Activated naive CD8-positive, alpha-beta T cell treated with anti-CD3 and anti-CD28 coated beads, Interleukin-2, amount 10 ng/mL, durations not matched to agents 7 days and 5 days (primary cell): ENCODE measurements at regions not wholly inside any gene's neighbourhood (a gene's known extent, or its start where the extent isn't known, plus 50 kb on each side); places are given as distances from the start of the nearest gene placed in this dataset.
A peak's percentile ranks its signal among the peaks of the same experiment; 100 is the strongest.

ENCODE experiments used
- ATAC-seq: fragments of 150-1000 bp; cut with Tn5 transposase; one replicate; pipeline ENCODE4 v1.10.0; 2021; ENCODE audit warnings: low read depth, moderate library complexity
- POLR2A ChIA-PET: fragments of 350-600 bp; sonication (Branson Sonifier 250); formaldehyde crosslinking; loops from one replicate; lab custom pipeline; 2021; ENCODE audit warnings: antibody characterized with exemption; lab: Charles Lee
- DNase-seq: peaks from one replicate; pipeline ENCODE4 v3.0.0; 2021
- H3K27ac Mint-ChIP-seq: one replicate; pipeline ENCODE4 v1.8.0; 2022; ENCODE audit warnings: mild to moderate bottlenecking, mixed read lengths
- H3K27me3 Mint-ChIP-seq: one replicate; pipeline ENCODE4 v1.8.0; 2022; ENCODE audit warnings: mild to moderate bottlenecking, moderate library complexity, mixed read lengths
- H3K36me3 Mint-ChIP-seq: one replicate; pipeline ENCODE4 v1.8.0; 2021; ENCODE audit warnings: mild to moderate bottlenecking, mixed read lengths
- H3K4me1 Mint-ChIP-seq: one replicate; pipeline ENCODE4 v1.8.0; 2021; ENCODE audit warnings: mixed read lengths
- H3K4me3 Mint-ChIP-seq: one replicate; pipeline ENCODE4 v1.8.0; 2022; ENCODE audit warnings: mild to moderate bottlenecking, moderate library complexity, mixed read lengths
- H3K9me3 Mint-ChIP-seq: one replicate; pipeline ENCODE4 v1.8.0; 2021; ENCODE audit warnings: mixed read lengths

DNA sequence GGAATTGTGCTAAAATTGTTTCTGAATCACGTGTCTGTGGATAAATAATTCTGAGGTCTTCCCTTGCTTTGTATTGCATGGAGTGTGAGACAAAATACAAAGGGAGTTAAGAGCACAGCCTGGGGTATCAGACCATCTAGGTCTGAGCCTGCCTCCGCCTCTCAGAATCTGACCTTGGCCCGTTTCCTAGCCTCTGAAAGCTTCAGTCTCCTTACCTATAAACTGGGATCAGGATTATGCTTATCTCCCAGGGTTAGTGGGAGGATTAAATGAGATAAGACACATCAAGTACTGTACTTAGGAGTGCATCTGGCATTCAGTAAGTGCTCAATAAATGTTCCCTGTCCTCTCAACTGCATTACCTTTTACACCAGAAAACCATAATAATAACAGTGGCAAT lies 140.6 kb upstream of the TENM3 start:
- DNase-seq = no peak
- H3K36me3 Mint-ChIP-seq = no peaks in the 10 kb centered on the region
- POLR2A ChIA-PET = no interaction called here
- no peak overlapping the region for H3K4me3 Mint-ChIP-seq
- no peak for ATAC-seq
- peaks cover 2% of the 10 kb centered on the region for H3K9me3 Mint-ChIP-seq
- no peaks in the 10 kb centered on the region for H3K4me1 Mint-ChIP-seq
- no peak overlapping the region for H3K27ac Mint-ChIP-seq
- no peaks in the 10 kb centered on the region for H3K27me3 Mint-ChIP-seq

DNA sequence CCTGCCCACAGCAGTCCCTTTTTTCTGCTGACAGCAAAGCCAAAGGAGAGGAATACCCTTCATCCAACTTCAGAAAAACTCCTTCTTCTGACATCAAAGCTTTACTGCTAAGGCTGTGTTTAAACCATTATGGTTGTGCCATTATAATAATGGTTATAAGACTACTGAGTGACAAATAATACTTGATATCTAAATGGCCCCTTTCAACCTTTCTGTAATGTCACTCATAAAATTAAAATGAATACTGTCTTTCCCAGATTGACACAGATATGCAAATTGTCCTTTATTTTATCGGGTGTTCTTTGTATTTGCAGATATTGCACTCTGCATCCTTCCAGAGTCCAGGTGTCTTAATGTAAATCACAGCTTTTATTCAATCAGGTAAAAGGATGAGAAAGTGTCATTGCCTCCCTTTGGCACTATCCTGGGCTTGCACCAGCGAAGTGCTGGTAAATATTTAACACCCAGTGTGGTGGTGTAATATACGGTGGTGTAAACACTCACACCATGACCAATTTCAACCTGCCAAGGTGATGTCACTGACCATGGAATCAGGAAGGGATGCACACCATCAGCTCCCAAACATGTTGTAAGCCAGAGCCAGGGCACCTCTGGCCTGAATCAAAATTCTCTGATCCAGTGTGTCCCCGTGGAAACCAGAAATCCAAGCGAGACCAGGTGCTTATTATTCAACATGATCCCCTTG lies 139.4 kb upstream of the TENM3 start:
- H3K27ac Mint-ChIP-seq = no peak overlapping the region
- no peaks in the 10 kb centered on the region for H3K36me3 Mint-ChIP-seq
- H3K4me1 Mint-ChIP-seq = no peaks in the 10 kb centered on the region
- ATAC-seq (no peak), DNase-seq (no peak)
- POLR2A ChIA-PET = no interaction called here
- no peaks in the 10 kb centered on the region for H3K27me3 Mint-ChIP-seq
- no peaks in the 10 kb centered on the region for H3K9me3 Mint-ChIP-seq
- no peak overlapping the region for H3K4me3 Mint-ChIP-seq

DNA sequence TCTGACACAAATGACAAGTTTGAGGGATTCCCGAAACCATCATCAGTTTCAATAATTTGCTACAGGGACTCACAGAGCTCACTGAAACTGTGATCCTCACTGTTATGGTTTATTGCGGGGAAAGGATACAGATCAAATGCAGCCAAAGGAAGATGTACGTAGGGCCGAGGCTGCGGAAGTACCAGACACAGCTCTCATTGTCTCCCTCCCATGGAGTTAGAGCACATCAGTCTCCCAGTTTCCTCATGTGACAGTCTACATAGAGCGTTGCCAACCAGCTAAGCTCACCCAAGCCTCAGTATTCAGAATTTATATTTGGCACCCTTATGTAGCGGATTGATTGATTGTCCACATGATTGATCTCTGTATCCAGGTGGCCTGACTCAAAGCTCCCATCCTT lies 137.8 kb upstream of the TENM3 start:
- no peak overlapping the region for H3K27ac Mint-ChIP-seq
- H3K36me3 Mint-ChIP-seq = no peaks in the 10 kb centered on the region
- DNase-seq (no peak), ATAC-seq (no peak)
- POLR2A ChIA-PET = no interaction called here
- no peaks in the 10 kb centered on the region for H3K27me3 Mint-ChIP-seq
- H3K4me3 Mint-ChIP-seq = no peak overlapping the region
- no peaks in the 10 kb centered on the region for H3K9me3 Mint-ChIP-seq
- H3K4me1 Mint-ChIP-seq = no peaks in the 10 kb centered on the region

DNA sequence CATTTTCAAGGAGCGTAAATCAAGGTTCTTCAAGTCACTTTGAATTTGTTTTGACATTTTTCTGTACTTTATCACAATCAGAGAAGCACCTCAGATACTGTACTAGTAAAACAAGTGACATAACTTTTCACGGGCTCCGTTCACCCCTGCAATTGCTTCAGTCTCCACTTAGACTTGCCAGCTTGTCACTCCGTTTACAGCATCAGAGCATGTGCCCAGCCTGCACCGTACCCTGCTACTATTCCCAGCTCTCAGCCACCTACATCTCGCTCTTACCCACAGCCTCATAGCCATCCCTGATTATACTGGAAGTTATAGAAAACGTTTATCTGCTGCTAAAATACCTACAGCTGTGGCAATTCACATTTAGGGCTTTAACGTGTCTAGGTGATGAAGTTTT lies 135.3 kb upstream of the TENM3 start:
- Mint-ChIP-seq H3K4me1 (no peaks in the 10 kb centered on the region), H3K36me3 (no peaks in the 10 kb centered on the region), H3K27ac (no peak overlapping the region), H3K4me3 (no peak overlapping the region), H3K27me3 (no peaks in the 10 kb centered on the region), H3K9me3 (no peaks in the 10 kb centered on the region)
- no peak for ATAC-seq
- POLR2A ChIA-PET = no interaction called here
- no peak for DNase-seq

DNA sequence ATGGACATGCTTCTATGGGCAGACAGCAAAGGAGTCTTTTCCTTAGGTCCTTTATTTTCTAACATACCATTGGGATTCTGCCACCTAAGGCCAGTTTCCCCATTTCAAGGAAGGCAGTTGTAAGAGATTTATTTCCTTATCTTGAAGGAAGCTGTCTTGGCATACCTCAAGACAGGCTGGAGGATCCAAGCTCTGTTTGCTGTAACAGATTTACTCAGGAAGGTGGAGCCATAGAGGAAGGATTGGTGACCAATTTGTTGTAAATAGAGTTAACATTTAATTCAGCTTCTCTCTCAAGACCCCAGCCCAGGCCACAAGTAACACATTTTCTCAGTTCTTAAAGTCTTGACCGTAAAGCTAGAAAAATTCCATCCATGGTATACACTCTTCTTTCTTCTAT lies 131.6 kb upstream of the TENM3 start:
- POLR2A ChIA-PET = no interaction called here
- Mint-ChIP-seq H3K27ac (no peak overlapping the region), H3K9me3 (peaks cover 1% of the 10 kb centered on the region), H3K4me1 (no peaks in the 10 kb centered on the region), H3K36me3 (no peaks in the 10 kb centered on the region), H3K27me3 (no peaks in the 10 kb centered on the region), H3K4me3 (no peak overlapping the region)
- ATAC-seq (no peak), DNase-seq (no peak)

DNA sequence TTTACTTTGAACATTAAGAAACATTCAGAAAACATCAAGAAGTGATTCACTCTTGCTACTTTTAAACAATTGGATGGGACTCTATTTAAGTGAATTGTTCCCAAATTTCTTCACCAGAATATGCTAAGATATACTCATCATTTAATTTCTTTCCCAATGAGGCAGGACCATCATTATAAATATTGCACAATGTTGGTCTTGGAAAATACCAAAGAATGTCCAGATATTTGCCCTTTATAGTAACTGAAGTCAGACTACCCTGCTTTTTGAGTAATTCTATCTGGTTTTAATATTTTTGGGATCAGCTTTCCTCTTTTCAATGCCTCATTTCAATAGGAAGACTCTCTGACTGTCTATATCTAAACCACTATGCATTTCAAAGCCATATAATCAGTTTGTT lies 129.4 kb upstream of the TENM3 start:
- H3K4me1 Mint-ChIP-seq = no peaks in the 10 kb centered on the region
- peaks cover 2% of the 10 kb centered on the region for H3K9me3 Mint-ChIP-seq
- H3K36me3 Mint-ChIP-seq = no peaks in the 10 kb centered on the region
- H3K27ac Mint-ChIP-seq = no peak overlapping the region
- POLR2A ChIA-PET = no interaction called here
- no peak for ATAC-seq
- H3K4me3 Mint-ChIP-seq = no peak overlapping the region
- no peaks in the 10 kb centered on the region for H3K27me3 Mint-ChIP-seq
- DNase-seq = no peak

DNA sequence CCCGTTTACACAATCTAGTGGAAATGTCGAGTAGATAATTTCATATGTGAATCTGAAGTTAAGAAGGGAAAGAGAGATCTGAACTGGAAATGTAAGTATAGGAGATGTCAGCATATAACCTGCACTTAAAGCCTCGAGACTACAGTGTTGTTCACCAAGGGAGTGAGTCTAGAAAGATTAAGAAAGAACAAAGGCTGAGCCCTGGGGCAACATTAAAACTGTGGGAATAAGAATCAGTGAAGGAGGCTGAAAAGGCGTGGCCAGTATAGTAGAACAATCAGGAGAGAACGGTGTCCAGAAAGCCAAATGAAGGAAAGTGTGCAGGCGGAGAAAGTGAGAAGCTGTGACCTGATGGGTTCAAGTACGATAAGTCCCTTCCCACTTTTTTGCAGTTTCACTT lies 118.8 kb upstream of the TENM3 start:
- no peaks in the 10 kb centered on the region for H3K36me3 Mint-ChIP-seq
- no peaks in the 10 kb centered on the region for H3K27me3 Mint-ChIP-seq
- no peaks in the 10 kb centered on the region for H3K4me1 Mint-ChIP-seq
- no peak overlapping the region for H3K27ac Mint-ChIP-seq
- ATAC-seq (no peak), DNase-seq (no peak)
- no peak overlapping the region for H3K4me3 Mint-ChIP-seq
- POLR2A ChIA-PET = no interaction called here
- peaks cover 9% of the 10 kb centered on the region for H3K9me3 Mint-ChIP-seq

DNA sequence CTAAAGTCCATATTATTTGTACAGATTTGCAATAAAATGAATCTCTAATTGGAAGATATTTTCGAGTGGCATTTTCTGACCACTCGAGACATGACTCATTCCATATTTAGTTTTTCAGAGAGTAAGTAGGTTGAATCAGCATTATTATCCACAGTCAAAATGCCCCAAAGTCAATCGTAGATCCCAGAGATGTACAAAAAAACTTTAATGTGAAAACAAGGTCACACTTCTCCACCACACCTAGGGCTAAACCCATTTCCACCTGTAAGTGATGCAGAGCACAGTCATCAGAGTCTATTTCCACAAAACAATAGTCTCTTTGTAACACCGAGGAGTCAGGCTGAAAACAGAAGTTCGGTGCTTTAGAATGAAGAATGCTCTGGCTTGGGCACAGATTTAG lies 117.1 kb upstream of the TENM3 start:
- POLR2A ChIA-PET = no interaction called here
- no peaks in the 10 kb centered on the region for H3K36me3 Mint-ChIP-seq
- H3K27ac Mint-ChIP-seq = no peak overlapping the region
- H3K9me3 Mint-ChIP-seq = peaks cover 9% of the 10 kb centered on the region
- no peak overlapping the region for H3K4me3 Mint-ChIP-seq
- ATAC-seq (no peak), DNase-seq (no peak)
- no peaks in the 10 kb centered on the region for H3K27me3 Mint-ChIP-seq
- H3K4me1 Mint-ChIP-seq = no peaks in the 10 kb centered on the region

DNA sequence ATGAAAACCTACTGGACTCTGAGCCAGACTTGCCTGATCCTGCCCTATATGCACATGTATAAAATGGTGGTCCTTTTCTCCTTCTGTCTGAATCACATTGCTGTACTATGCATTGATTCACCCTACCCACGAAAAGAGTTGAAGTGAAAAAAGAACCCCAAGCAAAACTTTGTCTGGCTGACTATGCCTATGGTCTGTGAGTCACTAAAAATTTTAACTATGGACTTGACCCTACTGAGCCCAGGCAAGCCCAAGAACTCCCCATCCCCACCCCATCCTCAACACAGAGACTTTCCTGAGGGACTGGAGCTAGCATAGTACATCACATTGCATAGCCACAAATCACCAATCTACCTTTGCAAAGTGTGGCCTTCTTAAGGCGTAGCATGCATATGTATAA lies 116.6 kb upstream of the TENM3 start:
- POLR2A ChIA-PET = no interaction called here
- no peak for ATAC-seq
- H3K36me3 Mint-ChIP-seq = no peaks in the 10 kb centered on the region

DNA sequence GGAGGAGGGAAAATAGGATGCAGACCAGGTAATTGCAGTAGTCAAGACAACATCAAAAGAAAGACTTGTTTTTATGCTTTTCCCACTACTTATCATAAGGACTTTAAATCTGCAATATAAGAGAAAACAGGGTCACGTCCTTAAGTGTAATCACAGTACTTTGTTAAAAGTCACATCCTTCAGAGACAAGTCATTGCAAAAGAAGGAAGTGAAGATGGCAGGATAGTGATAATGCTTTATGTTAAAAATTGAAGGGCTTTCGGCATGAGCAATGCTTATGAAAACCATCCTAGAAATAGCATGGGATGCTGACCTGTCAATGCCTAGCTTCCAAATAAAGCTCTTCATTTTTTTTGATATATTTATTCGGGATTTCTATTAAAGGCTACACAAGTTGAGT lies 110.2 kb upstream of the TENM3 start:
- Mint-ChIP-seq H3K4me3 (no peak overlapping the region), H3K36me3 (no peaks in the 10 kb centered on the region), H3K27me3 (peaks cover 11% of the 10 kb centered on the region), H3K4me1 (no peaks in the 10 kb centered on the region), H3K9me3 (no peaks in the 10 kb centered on the region), H3K27ac (no peak overlapping the region)
- DNase-seq (no peak), ATAC-seq (no peak)
- POLR2A ChIA-PET = no interaction called here

More for the DNA sequence above, 116.6 kb upstream of the TENM3 start:
- Mint-ChIP-seq H3K4me1 (no peaks in the 10 kb centered on the region), H3K27ac (no peak overlapping the region), H3K27me3 (no peaks in the 10 kb centered on the region), H3K9me3 (peaks cover 9% of the 10 kb centered on the region), H3K4me3 (no peak overlapping the region)
- no peak for DNase-seq

DNA sequence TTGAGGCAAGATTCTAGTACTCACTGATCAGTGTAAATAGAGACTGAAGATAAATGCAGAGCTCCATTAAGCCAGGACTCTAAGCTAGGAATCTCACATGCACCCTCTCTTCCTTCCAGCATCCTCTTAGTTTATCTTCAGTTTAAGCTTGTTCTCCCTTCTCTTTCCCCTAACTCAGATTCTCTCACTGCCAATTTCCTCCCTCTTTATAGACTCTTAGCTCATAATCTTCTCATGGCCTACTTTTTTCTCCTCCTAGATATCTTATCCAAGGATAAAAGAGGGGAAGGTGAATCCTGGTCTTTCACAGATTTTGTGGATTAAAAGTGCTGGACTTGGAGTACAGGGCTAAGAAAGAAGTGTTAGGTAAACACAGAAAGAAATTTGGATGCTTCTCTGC lies 108.9 kb upstream of the TENM3 start:
- Mint-ChIP-seq H3K9me3 (no peaks in the 10 kb centered on the region), H3K4me1 (no peaks in the 10 kb centered on the region), H3K27me3 (peaks cover 23% of the 10 kb centered on the region), H3K36me3 (no peaks in the 10 kb centered on the region), H3K27ac (no peak overlapping the region), H3K4me3 (no peak overlapping the region)
- DNase-seq (no peak), ATAC-seq (no peak)
- POLR2A ChIA-PET = no interaction called here

DNA sequence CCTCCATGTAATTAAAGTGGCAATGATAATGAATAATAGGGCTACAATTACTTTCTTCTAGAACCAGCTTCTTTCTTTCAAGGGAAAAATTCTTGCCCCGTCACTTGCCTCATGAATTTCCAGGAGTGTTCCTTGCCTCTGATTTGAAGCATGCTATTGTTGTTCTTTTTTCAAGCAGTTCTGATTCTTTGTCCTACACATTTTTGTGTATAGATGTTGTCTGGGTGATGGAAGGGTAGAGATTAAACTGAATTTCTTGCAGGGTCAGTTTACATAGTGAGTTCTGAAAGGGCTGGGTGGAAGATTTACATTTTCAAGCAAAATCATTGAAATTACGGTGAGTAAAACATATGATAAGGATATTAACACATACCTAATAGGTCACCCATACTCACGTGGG lies 107.0 kb upstream of the TENM3 start:
- no peak overlapping the region for H3K4me3 Mint-ChIP-seq
- no peaks in the 10 kb centered on the region for H3K9me3 Mint-ChIP-seq
- H3K27me3 Mint-ChIP-seq = peaks cover 43% of the 10 kb centered on the region
- POLR2A ChIA-PET = no interaction called here
- H3K4me1 Mint-ChIP-seq = peaks cover under 1% of the 10 kb centered on the region
- no peak overlapping the region for H3K27ac Mint-ChIP-seq
- ATAC-seq (no peak), DNase-seq (no peak)
- H3K36me3 Mint-ChIP-seq = no peaks in the 10 kb centered on the region

DNA sequence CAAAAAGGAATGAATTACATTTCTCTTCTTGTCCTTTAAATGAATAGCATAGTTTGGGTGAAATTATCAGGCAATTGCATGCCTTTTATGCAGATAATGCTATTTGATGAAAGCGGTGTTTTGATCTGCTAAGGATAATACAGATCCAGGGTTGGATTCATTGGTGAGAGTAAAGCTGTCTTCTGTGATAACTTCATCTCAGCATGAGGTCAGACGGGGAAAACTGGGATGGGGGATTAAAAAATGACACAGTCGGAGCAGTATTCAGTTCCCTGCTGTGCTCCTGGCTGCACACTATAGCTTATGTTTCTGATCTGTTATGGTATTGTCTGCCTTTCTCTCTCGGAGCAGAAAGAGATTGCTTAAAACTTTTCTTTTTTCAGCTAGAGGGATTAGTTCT lies 105.9 kb upstream of the TENM3 start:
- no peaks in the 10 kb centered on the region for H3K36me3 Mint-ChIP-seq
- H3K27me3 Mint-ChIP-seq = peaks cover 54% of the 10 kb centered on the region
- H3K9me3 Mint-ChIP-seq = no peaks in the 10 kb centered on the region
- DNase-seq = no peak
- no peak overlapping the region for H3K27ac Mint-ChIP-seq
- no peak overlapping the region for H3K4me3 Mint-ChIP-seq
- peaks cover 2% of the 10 kb centered on the region for H3K4me1 Mint-ChIP-seq
- POLR2A ChIA-PET = no interaction called here
- ATAC-seq = no peak

DNA sequence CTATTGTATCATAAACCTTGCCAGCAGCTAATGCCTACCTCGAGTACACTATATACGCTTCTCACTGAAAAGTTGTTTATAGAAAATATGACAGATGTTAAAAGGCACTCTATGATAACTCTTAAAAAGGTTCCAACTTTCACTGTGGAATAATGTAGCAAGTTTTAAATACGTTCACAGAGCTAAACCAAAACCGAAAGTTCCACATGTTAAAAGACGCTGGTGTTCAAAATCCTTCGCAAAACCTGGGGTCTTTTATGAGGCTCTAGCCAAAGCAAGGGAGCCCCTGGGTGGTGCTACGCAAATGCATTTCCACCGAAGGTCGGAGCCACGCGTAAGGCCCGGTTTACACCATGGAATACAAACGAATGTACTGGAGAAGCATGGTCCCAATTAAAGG lies 103.7 kb upstream of the TENM3 start:
- H3K36me3 Mint-ChIP-seq = peaks cover 2% of the 10 kb centered on the region
- no peak for ATAC-seq
- no peak for DNase-seq
- no peak overlapping the region for H3K27ac Mint-ChIP-seq
- no peaks in the 10 kb centered on the region for H3K9me3 Mint-ChIP-seq
- POLR2A ChIA-PET = no interaction called here
- peaks cover 6% of the 10 kb centered on the region for H3K4me1 Mint-ChIP-seq
- H3K4me3 Mint-ChIP-seq = peak overlapping the region; percentile 77
- H3K27me3 Mint-ChIP-seq = peaks cover 71% of the 10 kb centered on the region

DNA sequence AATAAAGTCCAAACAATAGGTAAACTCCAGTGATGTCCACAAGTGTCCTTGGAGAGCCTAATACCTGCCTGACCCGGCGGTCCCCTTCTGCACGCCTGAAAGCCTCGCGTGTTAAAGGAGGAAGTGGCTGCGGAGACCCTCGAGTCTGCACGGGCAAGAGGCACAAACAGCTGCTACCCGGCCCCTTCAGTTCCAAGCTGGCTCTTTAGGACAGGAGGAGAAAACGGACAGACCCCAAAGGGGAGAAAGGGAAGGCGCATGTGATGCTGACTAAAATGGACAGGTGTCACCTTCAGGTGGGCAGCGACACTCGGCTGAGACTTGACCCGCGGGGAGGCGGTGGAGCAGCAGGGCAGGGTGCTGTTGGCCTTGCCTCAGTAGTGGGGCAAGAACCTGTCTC lies 102.7 kb upstream of the TENM3 start:
- ATAC-seq (no peak), DNase-seq (no peak)
- no peak overlapping the region for H3K4me3 Mint-ChIP-seq
- POLR2A ChIA-PET = no interaction called here
- peaks cover 10% of the 10 kb centered on the region for H3K4me1 Mint-ChIP-seq
- H3K27me3 Mint-ChIP-seq = peaks cover 78% of the 10 kb centered on the region
- no peaks in the 10 kb centered on the region for H3K9me3 Mint-ChIP-seq
- H3K27ac Mint-ChIP-seq = no peak overlapping the region
- H3K36me3 Mint-ChIP-seq = peaks cover 2% of the 10 kb centered on the region
